GM12891 (cell line): ENCODE measurements at regions not wholly inside any gene's neighbourhood (a gene's known extent, or its start where the extent isn't known, plus 50 kb on each side); places are given as distances from the start of the nearest gene placed in this dataset.

Experiments
- DNase-seq: peaks from one replicate; pipeline ENCODE4 v3.0.0; 2011; ENCODE audit warnings: low spot score; ENCODE audit not compliant: insufficient read length
- FAIRE-seq: peaks from 2 replicates; lab custom pipeline; 2011; peaks lifted over from hg19 to GRCh38; lab: Jason Lieb, UNC
- PAX5 ChIP-seq: IDR thresholded peaks from 2 replicates; pipeline ENCODE4 v1.6.1; 2011; ENCODE audit warnings: low read length, moderate library complexity, mild to moderate bottlenecking; ENCODE audit not compliant: insufficient read depth, severe bottlenecking
- POLR2A ChIP-seq: IDR thresholded peaks from 2 replicates; pipeline ENCODE4 v1.6.1; 2011; ENCODE audit warnings: low read depth, low read length, control low read depth
- POLR2AphosphoS5 ChIP-seq: IDR thresholded peaks from 2 replicates; pipeline ENCODE4 v1.6.1; 2011; ENCODE audit warnings: low read depth, low read length, control low read depth
- POU2F2 ChIP-seq: IDR thresholded peaks from 2 replicates; pipeline ENCODE4 v1.6.1; 2011; ENCODE audit warnings: low read depth, mild to moderate bottlenecking, control low read depth, low read length, moderate library complexity
- SPI1 ChIP-seq: IDR thresholded peaks from 2 replicates; pipeline ENCODE4 v1.6.1; 2011; ENCODE audit warnings: low read depth, low read length, control low read depth
- TAF1 ChIP-seq: IDR thresholded peaks from 2 replicates; pipeline ENCODE4 v1.6.1; 2011; ENCODE audit warnings: low read depth, low read length, control low read depth

- no peak for FAIRE-seq
- no peak for DNase-seq
- TF ChIP-seq PAX5 (no peak), SPI1 (no peak), POU2F2 (no peak), POLR2AphosphoS5 (no peak), POLR2A (no peak), TAF1 (no peak)
Measured at GRCh38 chr4:14564281-14564680, 438.0 kb upstream of the CPEB2 start.

- DNase-seq: no peak
Measured at GRCh38 chr4:14566518-14566917, 435.8 kb upstream of the CPEB2 start.

DNA sequence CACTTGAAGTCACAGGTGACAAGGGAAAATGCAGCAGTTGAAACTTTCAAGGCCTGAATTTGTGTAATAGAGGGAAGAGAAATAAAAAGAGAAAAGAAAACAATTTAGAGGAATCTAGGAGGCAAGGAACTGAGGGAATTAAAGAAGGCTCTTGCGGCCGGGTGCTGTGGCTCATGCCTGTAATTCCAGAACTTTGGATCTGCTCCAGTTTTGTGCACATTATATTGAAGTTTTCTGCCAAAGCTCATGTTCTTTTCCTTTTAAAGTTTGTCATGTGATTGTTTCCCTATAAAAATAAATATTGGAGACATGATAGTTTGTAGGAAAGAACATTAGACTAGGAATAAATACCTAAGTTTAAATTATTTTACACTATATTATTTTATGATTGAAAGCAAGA is 433.9 kb upstream of the CPEB2 start:
- TF ChIP-seq SPI1 (no peak), POLR2AphosphoS5 (no peak), POLR2A (no peak), TAF1 (no peak), PAX5 (no peak), POU2F2 (no peak)
- DNase-seq (no peak), FAIRE-seq (no peak)

More at GRCh38 chr4:14566518-14566917, 435.8 kb upstream of the CPEB2 start:
- no peak for TF ChIP-seq TAF1
- no peak for TF ChIP-seq POLR2AphosphoS5
- TF ChIP-seq PAX5: no peak
- TF ChIP-seq POU2F2: no peak
- TF ChIP-seq SPI1: no peak
- TF ChIP-seq POLR2A: no peak
- no peak for FAIRE-seq

GRCh38 chr4:14575289-14575688 is 427.0 kb upstream of the CPEB2 start:
- TF ChIP-seq PAX5: no peak
- no peak for TF ChIP-seq POU2F2
- TF ChIP-seq TAF1: no peak
- no peak for TF ChIP-seq POLR2AphosphoS5
- DNase-seq (no peak), FAIRE-seq (no peak)

- DNase-seq: no peak
- no peak for FAIRE-seq
- TF ChIP-seq PAX5 (no peak), TAF1 (no peak), POLR2A (no peak), SPI1 (no peak), POLR2AphosphoS5 (no peak), POU2F2 (no peak)
Measured at GRCh38 chr4:14575919-14576318, 426.4 kb upstream of the CPEB2 start.

DNA sequence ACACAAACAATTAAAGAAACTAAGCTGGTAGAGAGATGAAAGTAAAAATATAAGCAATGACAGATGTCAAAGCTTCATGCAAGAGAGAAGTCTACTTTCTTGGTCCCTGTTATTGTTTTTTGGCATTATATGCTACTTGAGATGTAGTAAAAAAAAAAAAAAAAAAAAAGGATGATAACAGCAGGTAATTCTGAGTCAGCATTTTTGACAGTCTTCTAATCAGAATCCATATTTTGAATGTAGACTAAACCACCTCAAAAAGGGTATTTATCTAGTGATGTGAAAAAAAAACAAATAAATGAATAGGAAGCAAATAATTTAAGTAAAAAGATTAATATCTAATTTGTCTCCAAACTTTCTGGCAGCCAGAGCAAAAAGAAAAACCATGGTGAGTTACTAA is 422.2 kb upstream of the CPEB2 start:
- no peak for TF ChIP-seq POU2F2
- no peak for TF ChIP-seq TAF1
- no peak for TF ChIP-seq PAX5
- no peak for TF ChIP-seq SPI1
- TF ChIP-seq POLR2A: no peak
- DNase-seq (no peak), FAIRE-seq (no peak)

GRCh38 chr4:14581741-14582140 is 420.5 kb upstream of the CPEB2 start:
- FAIRE-seq (no peak), DNase-seq (no peak)
- no peak for TF ChIP-seq POU2F2
- TF ChIP-seq SPI1: no peak
- no peak for TF ChIP-seq PAX5
- TF ChIP-seq POLR2A: no peak
- no peak for TF ChIP-seq TAF1
- TF ChIP-seq POLR2AphosphoS5: no peak

DNA sequence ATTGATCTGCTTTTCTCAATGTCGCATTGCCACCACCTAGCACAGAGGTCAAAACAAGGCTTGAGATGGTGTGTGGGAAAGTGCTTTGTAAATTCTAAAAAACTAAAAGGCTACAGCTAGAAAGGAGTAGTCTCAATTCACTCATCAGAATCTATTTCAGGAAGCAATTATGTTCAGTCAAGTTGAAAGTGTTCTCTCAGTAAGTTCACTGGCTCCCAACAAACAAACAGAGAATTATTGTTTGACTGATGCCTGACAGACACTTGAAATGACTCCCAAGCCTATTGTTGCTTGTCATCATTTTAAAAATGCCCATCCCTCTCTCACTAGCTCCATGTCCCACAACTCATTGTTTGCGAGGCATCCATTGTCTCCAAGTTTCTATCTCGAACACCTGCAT is 419.6 kb upstream of the CPEB2 start:
- no peak for DNase-seq
- no peak for FAIRE-seq
- TF ChIP-seq SPI1 (no peak), PAX5 (no peak), POLR2AphosphoS5 (no peak), TAF1 (no peak), POLR2A (no peak), POU2F2 (no peak)

DNA sequence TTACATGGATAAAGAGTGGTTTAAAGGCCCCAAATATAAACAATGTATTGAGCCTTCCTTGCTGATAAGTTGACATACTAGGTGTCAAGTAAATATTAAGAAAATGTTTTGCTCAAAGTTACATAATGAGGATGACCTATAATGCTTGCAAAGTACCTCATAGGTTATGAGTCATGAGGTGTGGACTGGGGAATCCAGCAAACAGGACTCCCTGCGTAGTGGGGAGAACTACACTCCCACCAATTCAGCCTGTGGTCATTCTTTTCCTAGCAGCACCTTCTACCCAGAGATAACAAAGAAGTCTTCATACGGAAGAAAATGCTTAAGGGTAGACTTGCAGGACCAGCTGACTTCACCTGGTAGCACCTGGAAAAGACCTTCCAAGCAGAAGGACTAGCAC is 418.9 kb upstream of the CPEB2 start:
- TF ChIP-seq TAF1 (no peak), POLR2AphosphoS5 (no peak), PAX5 (no peak), POU2F2 (no peak), POLR2A (no peak), SPI1 (no peak)
- no peak for FAIRE-seq

GRCh38 chr4:14583752-14584151 is 418.5 kb upstream of the CPEB2 start:
- DNase-seq: no peak
- TF ChIP-seq PAX5 (no peak), POU2F2 (no peak), SPI1 (no peak), POLR2A (no peak), TAF1 (no peak), POLR2AphosphoS5 (no peak)
- FAIRE-seq: no peak

More for the DNA sequence above, 418.9 kb upstream of the CPEB2 start:
- DNase-seq: no peak

DNA sequence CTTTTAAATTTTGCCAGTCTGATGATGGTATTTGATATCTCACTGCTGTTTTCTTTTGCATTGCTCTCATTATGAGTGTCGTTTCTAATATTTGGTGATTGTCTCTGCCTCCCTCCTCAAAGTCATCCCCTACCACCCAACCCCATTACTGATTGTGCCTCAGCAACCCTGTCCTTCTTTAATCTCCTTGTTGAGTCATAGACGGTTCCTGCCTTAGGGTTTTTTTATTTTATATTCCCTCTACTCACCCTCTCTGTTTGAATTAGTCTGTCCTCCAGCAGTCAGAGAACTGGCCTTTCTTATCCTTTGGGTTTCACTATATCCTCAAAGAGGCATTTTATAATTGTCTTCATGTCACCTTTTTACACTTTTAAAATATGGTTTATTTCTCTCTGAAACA is 409.3 kb upstream of the CPEB2 start:
- no peak for DNase-seq
- no peak for FAIRE-seq
- TF ChIP-seq PAX5 (no peak), TAF1 (no peak), POLR2AphosphoS5 (no peak), SPI1 (no peak), POU2F2 (no peak)
